GM18507 (cell line): ENCODE measurements at regions not wholly inside any gene's neighbourhood (a gene's known extent, or its start where the extent isn't known, plus 50 kb on each side); places are given as distances from the start of the nearest gene placed in this dataset.

Experiments used
- DNase-seq: peaks from one replicate; pipeline ENCODE4 v3.0.0; 2011; ENCODE audit warnings: low read depth; ENCODE audit not compliant: insufficient read length; ENCODE audit errors: extremely low spot score
- FAIRE-seq: peaks from 2 replicates; lab custom pipeline; 2011; peaks lifted over from hg19 to GRCh38; lab: Jason Lieb, UNC

GRCh38 chr10:129033340-129033739, 433.7 kb upstream of the MGMT start:
- FAIRE-seq = no peak

GRCh38 chr10:129033790-129034272, 433.2 kb upstream of the MGMT start:
- no peak for DNase-seq
- FAIRE-seq = no peak

More at GRCh38 chr10:129033340-129033739, 433.7 kb upstream of the MGMT start:
- DNase-seq = no peak

GRCh38 chr10:129035052-129035827, 431.8 kb upstream of the MGMT start:
- no peak for FAIRE-seq
- DNase-seq = no peak

- FAIRE-seq = no peak
- DNase-seq = no peak
These were observed 428.5 kb upstream of the MGMT start for GRCh38 chr10:129038522-129038921.

- DNase-seq = no peak
- FAIRE-seq = no peak
These were observed 427.4 kb upstream of the MGMT start for GRCh38 chr10:129039406-129040370.

GRCh38 chr10:129040377-129040776, 426.7 kb upstream of the MGMT start:
- FAIRE-seq (no peak), DNase-seq (no peak)

- DNase-seq = no peak
- FAIRE-seq = no peak
These were observed 425.1 kb upstream of the MGMT start for GRCh38 chr10:129041916-129042315.

- no peak for FAIRE-seq
- DNase-seq = no peak
These were observed 424.1 kb upstream of the MGMT start for GRCh38 chr10:129042776-129043595.

GRCh38 chr10:129043691-129044090, 423.4 kb upstream of the MGMT start:
- DNase-seq = no peak
- FAIRE-seq = no peak

- FAIRE-seq = no peak
These were observed 421.4 kb upstream of the MGMT start for GRCh38 chr10:129045599-129045998.

GRCh38 chr10:129046065-129046681, 420.9 kb upstream of the MGMT start:
- FAIRE-seq = no peak
- no peak for DNase-seq

More at GRCh38 chr10:129045599-129045998, 421.4 kb upstream of the MGMT start:
- no peak for DNase-seq

GRCh38 chr10:129046962-129047361, 420.1 kb upstream of the MGMT start:
- FAIRE-seq = no peak
- DNase-seq = no peak

- no peak for FAIRE-seq
These were observed 419.4 kb upstream of the MGMT start for GRCh38 chr10:129047600-129047999.

GRCh38 chr10:129048513-129048912, 418.5 kb upstream of the MGMT start:
- FAIRE-seq (no peak), DNase-seq (no peak)

More at GRCh38 chr10:129047600-129047999, 419.4 kb upstream of the MGMT start:
- DNase-seq = no peak

GRCh38 chr10:129049501-129049900, 417.5 kb upstream of the MGMT start:
- no peak for FAIRE-seq
- DNase-seq = no peak

GRCh38 chr10:129055225-129055624, 411.8 kb upstream of the MGMT start:
- DNase-seq = no peak
- no peak for FAIRE-seq

- DNase-seq = no peak
- no peak for FAIRE-seq
These were observed 411.1 kb upstream of the MGMT start for GRCh38 chr10:129055986-129056385.

GRCh38 chr10:129056734-129057689, 410.0 kb upstream of the MGMT start:
- FAIRE-seq = no peak
- no peak for DNase-seq
